Endothelial cell (in vitro differentiated cells): ENCODE measurements at regions not wholly inside any gene's neighbourhood (a gene's known extent, or its start where the extent isn't known, plus 50 kb on each side); places are given as distances from the start of the nearest gene placed in this dataset.

Source experiments
- DNase-seq: peaks from one replicate; pipeline ENCODE4 v3.0.0; 2021; ENCODE audit warnings: low spot score
- H3K27ac Mint-ChIP-seq: one replicate; pipeline ENCODE4 v1.8.0; 2021; ENCODE audit warnings: mixed read lengths, inconsistent platforms; ENCODE audit not compliant: unreplicated experiment
- H3K27me3 Mint-ChIP-seq: one replicate; pipeline ENCODE4 v1.8.0; 2021; ENCODE audit warnings: mild to moderate bottlenecking, moderate library complexity, mixed read lengths, inconsistent platforms; ENCODE audit not compliant: unreplicated experiment
- H3K36me3 Mint-ChIP-seq: one replicate; pipeline ENCODE4 v1.8.0; 2021; ENCODE audit warnings: mild to moderate bottlenecking, low read depth, mixed read lengths, inconsistent platforms; ENCODE audit not compliant: unreplicated experiment
- H3K4me1 Mint-ChIP-seq: one replicate; pipeline ENCODE4 v1.8.0; 2021; ENCODE audit warnings: mild to moderate bottlenecking, mixed read lengths, inconsistent platforms; ENCODE audit not compliant: unreplicated experiment
- H3K4me3 Mint-ChIP-seq: one replicate; pipeline ENCODE4 v1.8.0; 2021; ENCODE audit warnings: mild to moderate bottlenecking, mixed read lengths, inconsistent platforms; ENCODE audit not compliant: unreplicated experiment
- H3K9me3 Mint-ChIP-seq: one replicate; pipeline ENCODE4 v1.8.0; 2021; ENCODE audit warnings: mixed read lengths, inconsistent platforms; ENCODE audit not compliant: unreplicated experiment
- TF ChIP-seq, protein P1 (sequence below): fragments of 200-600 bp; sonication (generic); IDR thresholded peaks from one replicate; pipeline ENCODE4 v1.5.0; 2021; ENCODE audit warnings: antibody characterized with exemption; ENCODE audit not compliant: unreplicated experiment

DNA sequence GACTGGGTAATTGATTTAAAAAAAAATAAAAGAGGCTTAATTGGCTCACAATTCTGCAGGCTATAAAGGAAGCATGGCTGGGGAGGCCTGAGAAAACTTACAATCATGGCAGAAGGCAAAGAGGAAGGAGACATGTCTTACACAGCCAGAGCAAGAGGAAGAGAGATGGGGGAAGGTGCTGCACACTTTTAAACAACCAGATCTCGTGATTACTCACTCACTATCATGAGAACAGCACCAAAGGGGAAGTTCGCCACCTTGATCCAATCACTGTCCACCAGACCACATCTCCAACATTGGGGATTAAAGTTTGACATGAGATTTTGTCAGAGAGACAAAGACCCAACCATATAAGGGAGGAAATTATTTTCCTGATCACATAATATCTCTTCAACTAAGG, 138.8 kb upstream of the NR4A3 start:
- no peak for DNase-seq
- TF ChIP-seq, protein P1, sequence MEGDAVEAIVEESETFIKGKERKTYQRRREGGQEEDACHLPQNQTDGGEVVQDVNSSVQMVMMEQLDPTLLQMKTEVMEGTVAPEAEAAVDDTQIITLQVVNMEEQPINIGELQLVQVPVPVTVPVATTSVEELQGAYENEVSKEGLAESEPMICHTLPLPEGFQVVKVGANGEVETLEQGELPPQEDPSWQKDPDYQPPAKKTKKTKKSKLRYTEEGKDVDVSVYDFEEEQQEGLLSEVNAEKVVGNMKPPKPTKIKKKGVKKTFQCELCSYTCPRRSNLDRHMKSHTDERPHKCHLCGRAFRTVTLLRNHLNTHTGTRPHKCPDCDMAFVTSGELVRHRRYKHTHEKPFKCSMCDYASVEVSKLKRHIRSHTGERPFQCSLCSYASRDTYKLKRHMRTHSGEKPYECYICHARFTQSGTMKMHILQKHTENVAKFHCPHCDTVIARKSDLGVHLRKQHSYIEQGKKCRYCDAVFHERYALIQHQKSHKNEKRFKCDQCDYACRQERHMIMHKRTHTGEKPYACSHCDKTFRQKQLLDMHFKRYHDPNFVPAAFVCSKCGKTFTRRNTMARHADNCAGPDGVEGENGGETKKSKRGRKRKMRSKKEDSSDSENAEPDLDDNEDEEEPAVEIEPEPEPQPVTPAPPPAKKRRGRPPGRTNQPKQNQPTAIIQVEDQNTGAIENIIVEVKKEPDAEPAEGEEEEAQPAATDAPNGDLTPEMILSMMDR: no peak
- H3K36me3 Mint-ChIP-seq: peaks cover 5% of the 10 kb centered on the region
- no peak overlapping the region for H3K27ac Mint-ChIP-seq
- H3K27me3 Mint-ChIP-seq: no peaks in the 10 kb centered on the region
- no peak overlapping the region for H3K4me3 Mint-ChIP-seq
- H3K4me1 Mint-ChIP-seq: no peaks in the 10 kb centered on the region
- no peaks in the 10 kb centered on the region for H3K9me3 Mint-ChIP-seq

DNA sequence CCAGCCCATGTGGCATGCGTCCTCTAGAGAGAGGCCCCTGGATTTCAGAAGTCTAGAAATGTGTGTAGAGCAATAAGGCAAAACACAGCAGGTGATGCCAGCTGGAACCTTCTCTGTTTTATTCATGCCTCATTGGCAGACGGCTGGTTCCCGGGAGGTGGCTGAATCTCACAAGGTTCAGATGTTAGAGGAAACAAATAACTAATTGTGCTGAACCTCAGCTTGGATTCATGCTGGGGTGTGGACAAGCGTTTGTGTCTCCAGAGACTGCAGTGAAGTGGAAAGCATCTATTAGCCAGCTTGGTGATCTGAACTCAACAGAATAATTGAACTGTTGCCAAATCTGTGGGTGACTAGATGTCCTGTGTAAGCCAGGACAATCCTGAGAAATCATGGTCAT, 131.1 kb upstream of the NR4A3 start:
- Mint-ChIP-seq H3K4me1 (no peaks in the 10 kb centered on the region), H3K27ac (no peak overlapping the region), H3K4me3 (no peak overlapping the region), H3K36me3 (no peaks in the 10 kb centered on the region), H3K9me3 (no peaks in the 10 kb centered on the region), H3K27me3 (no peaks in the 10 kb centered on the region)
- DNase-seq: no peak
- TF ChIP-seq, protein P1: no peak

DNA sequence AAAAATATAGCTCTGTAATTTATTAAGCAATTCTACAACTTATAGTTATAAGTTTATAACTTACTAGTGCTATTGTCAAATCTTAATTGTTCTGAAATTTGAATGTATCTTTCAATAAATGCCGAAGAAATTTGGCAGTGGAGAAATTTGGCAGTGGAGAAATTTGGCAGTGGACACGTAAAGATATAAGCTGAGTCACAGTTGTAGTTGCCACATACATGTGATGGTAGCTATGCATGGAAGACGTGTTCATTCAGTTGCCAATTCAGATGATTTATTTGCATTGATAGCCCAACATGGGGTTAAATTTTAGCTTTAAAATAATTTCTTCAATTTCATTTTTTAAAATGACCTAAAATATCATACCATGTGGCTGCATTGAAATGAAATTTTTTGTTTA, 127.8 kb upstream of the NR4A3 start:
- Mint-ChIP-seq H3K36me3 (no peaks in the 10 kb centered on the region), H3K27me3 (no peaks in the 10 kb centered on the region), H3K9me3 (no peaks in the 10 kb centered on the region), H3K4me3 (no peak overlapping the region), H3K4me1 (no peaks in the 10 kb centered on the region), H3K27ac (no peak overlapping the region)
- no peak for DNase-seq
- TF ChIP-seq, protein P1: no peak

DNA sequence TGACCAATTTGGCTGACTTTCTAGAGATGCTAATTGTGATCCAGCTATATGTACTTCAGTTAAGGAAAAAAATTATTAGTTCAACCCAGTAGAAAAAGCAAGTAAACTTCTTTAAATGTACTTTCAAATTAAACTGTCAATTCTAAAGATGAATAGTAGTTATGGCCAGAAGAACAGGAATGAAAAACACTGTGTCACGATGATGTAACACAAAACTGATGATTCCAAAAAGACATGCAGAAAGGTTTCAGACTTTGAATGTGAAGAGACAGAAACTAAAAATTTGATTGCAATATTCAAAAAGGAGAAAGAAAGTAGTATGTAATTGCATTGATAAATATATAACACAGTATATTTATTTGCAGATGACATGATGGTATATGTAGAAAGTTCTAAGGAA, 127.3 kb upstream of the NR4A3 start:
- Mint-ChIP-seq H3K27ac (no peak overlapping the region), H3K9me3 (no peaks in the 10 kb centered on the region)

DNA sequence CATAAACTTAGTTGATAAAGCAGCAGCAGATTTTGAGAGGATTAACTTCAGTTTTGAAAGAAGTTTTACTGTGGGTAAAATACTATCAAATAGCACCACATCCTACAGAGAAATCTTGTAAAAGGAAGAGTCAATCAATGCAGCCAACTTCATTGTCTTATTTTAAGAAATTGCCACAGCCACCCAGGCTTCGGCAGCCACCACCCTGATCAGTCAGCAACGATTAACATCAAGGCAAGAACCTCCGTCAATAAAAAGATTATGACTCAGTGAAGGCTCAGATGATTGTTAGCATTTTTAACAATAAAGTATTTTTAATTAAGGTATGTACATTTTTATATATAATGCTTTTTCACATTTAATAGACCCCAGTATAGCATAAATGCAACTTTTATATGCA, 122.3 kb upstream of the NR4A3 start:
- Mint-ChIP-seq H3K27ac (no peak overlapping the region), H3K27me3 (no peaks in the 10 kb centered on the region)

More for the DNA sequence above, 127.3 kb upstream of the NR4A3 start:
- TF ChIP-seq, protein P1: no peak
- Mint-ChIP-seq H3K27me3 (no peaks in the 10 kb centered on the region), H3K4me3 (no peak overlapping the region), H3K4me1 (no peaks in the 10 kb centered on the region), H3K36me3 (no peaks in the 10 kb centered on the region)
- DNase-seq: no peak

More for the DNA sequence above, 122.3 kb upstream of the NR4A3 start:
- Mint-ChIP-seq H3K4me3 (no peak overlapping the region), H3K9me3 (no peaks in the 10 kb centered on the region), H3K36me3 (no peaks in the 10 kb centered on the region), H3K4me1 (no peaks in the 10 kb centered on the region)
- no peak for DNase-seq
- TF ChIP-seq, protein P1: no peak
